ENCODE measurements at regions not wholly inside any gene's neighbourhood (a gene's known extent, or its start where the extent isn't known, plus 50 kb on each side); places are given as distances from the start of the nearest gene placed in this dataset.

- H3K4me1 ChIP-seq (ENCODE audit: insufficient read depth, low read length), result no peaks in the 10 kb centered on the region
- H3T11ph ChIP-seq (ENCODE audit: low read length), result no peak overlapping the region
- no peak overlapping the region for H3K56ac ChIP-seq (ENCODE audit: insufficient read length, low read depth, low read length)
- WGBS (ENCODE audit: extremely low coverage, insufficient read length, low lambda C conversion rate), result no CpG with 5 or more reads among the region's 4 CpGs
- H3K23ac ChIP-seq (ENCODE audit: insufficient read length, low read depth, low read length), result no peak overlapping the region
- no peak overlapping the region for H2AFZ ChIP-seq (ENCODE audit: low read length)
- Mint-ChIP-seq H3K4me3 (no peak overlapping the region), H3K27ac (no peak overlapping the region), H3K4me1 (peaks cover 8 to 9% of the 10 kb centered on the region in 2 experiments), H3K9me3 (no peaks in the 10 kb centered on the region), H3K27me3 (ENCODE audit: low read depth) (no peaks in the 10 kb centered on the region; the same call in 1 of the 2 replicates), H3K36me3 (ENCODE audit: insufficient read depth in 1 of 3, low read depth in 3 of 3) (no peaks in the 10 kb centered on the region)
- H3K27me3 ChIP-seq (ENCODE audit: insufficient read depth, low read length), result no peaks in the 10 kb centered on the region
- H4K5ac ChIP-seq (ENCODE audit: insufficient read length, low read depth, low read length), result no peak overlapping the region
- no peak overlapping the region for H3K9ac ChIP-seq (ENCODE audit: extremely low read depth, insufficient read length, low read length)
- H4K8ac ChIP-seq (replicated peaks; ENCODE audit: insufficient read length, low read depth, low read length), result no peak overlapping the region
- H2BK15ac ChIP-seq (ENCODE audit: low read depth, low read length), result no peak overlapping the region
- no peak overlapping the region for H2BK120ac ChIP-seq (ENCODE audit: low read depth, low read length, poor library complexity, severe bottlenecking)
- no peaks in the 10 kb centered on the region for H3K23me2 ChIP-seq (ENCODE audit: insufficient read length, low read depth, low read length, poor library complexity, severe bottlenecking)
- no peak overlapping the region for H2AK5ac ChIP-seq (ENCODE audit: insufficient read length, low read length)
- no peak overlapping the region for H3K14ac ChIP-seq (ENCODE audit: insufficient read depth, low read length)
- no peaks in the 10 kb centered on the region for H3K79me1 ChIP-seq (ENCODE audit: insufficient read depth, low read depth, low read length, poor library complexity, severe bottlenecking)
- H2BK20ac ChIP-seq (ENCODE audit: low read depth, low read length, poor library complexity, severe bottlenecking), result no peak overlapping the region
- TF ChIP-seq CTCF (conservative IDR thresholded peaks at IDR 0.05), result no peak
- no peaks in the 10 kb centered on the region for H4K20me1 ChIP-seq (ENCODE audit: control insufficient read depth, insufficient read depth, insufficient read length)
- H3K9me3 ChIP-seq (ENCODE audit: control insufficient read depth, low read depth, low read length), result no peaks in the 10 kb centered on the region
- DNase-seq, result no peak
- no peak overlapping the region for H4K91ac ChIP-seq (ENCODE audit: insufficient read length, low read depth, low read length)
- no peak overlapping the region for H3K4me2 ChIP-seq (ENCODE audit: insufficient read depth, insufficient read length, low read length)
- H3K27ac ChIP-seq (ENCODE audit: insufficient read length, low read depth, low read length), result no peak overlapping the region
- H3K79me2 ChIP-seq (ENCODE audit: insufficient read depth, low read length), result peaks cover 2% of the 10 kb centered on the region; the same call in 1 of the 2 replicates
- no peak overlapping the region for H3K4ac ChIP-seq (ENCODE audit: low read depth, low read length)
- no peak overlapping the region for H3K18ac ChIP-seq (ENCODE audit: insufficient read length, low read depth, low read length)
- no peak overlapping the region for H2BK5ac ChIP-seq (ENCODE audit: insufficient read length, low read length)
- no peak overlapping the region for H2BK12ac ChIP-seq (ENCODE audit: insufficient read length, low read depth, low read length)
Observed at GRCh38 chr13:44221657-44222056, 152.0 kb upstream of the SERP2 start.

Data from H9 (cell line).